ENCODE measurements at regions not wholly inside any gene's neighbourhood (a gene's known extent, or its start where the extent isn't known, plus 50 kb on each side); places are given as distances from the start of the nearest gene placed in this dataset.

DNA sequence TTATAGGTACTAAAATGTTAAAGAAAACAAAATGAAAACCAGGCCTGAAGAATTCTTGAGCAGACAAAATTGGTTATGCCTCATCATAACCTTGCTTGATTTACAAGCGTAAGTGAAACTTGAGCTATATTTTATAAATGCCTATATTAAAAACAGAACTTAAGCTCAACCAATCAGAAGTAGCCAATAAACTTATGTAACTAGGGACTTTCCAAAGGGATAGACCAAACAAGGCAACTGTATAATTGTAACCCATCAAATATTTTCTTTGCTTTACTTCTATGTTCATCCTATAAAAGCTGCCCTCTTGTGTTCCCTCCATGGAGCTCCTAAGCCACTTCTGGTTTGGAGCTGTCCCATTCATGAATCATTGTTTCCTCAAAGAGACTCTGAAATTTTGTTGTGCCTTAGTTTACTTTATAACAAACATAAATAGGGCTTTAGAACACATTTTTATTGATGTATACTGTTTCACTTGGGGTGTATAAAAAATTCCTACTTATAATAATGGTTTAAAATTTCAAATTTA is 101.6 kb upstream of the CARMIL1 start:
- Mint-ChIP-seq H3K9me3 (no peaks in the 10 kb centered on the region), H3K27me3 (ENCODE audit: insufficient read depth) (peaks cover 3% of the 10 kb centered on the region), H3K36me3 (ENCODE audit: low read depth) (no peaks in the 10 kb centered on the region), H3K4me1 (no peaks in the 10 kb centered on the region), H3K4me3 (no peak overlapping the region), H3K27ac (no peak overlapping the region)
- Histone ChIP-seq H3K36me3 (ENCODE audit: control insufficient read depth, insufficient read depth, low read length) (no peaks in the 10 kb centered on the region), H3K9me3 (ENCODE audit: control insufficient read depth, low read length) (no peaks in the 10 kb centered on the region), H3K4me1 (ENCODE audit: control insufficient read depth, insufficient read depth, low read length) (no peaks in the 10 kb centered on the region), H3K9ac (ENCODE audit: extremely low read depth, low read length, poor library complexity, severe bottlenecking) (no peak overlapping the region), H3K4me3 (ENCODE audit: low read length) (no peak overlapping the region), H3K27ac (ENCODE audit: low read depth, low read length) (no peak overlapping the region), H3K27me3 (ENCODE audit: control insufficient read depth, insufficient read depth, low read length, poor library complexity, severe bottlenecking) (no peaks in the 10 kb centered on the region)
- 100% methylated on average over 1 of the region's 1 CpG; no CpG with 5 or more reads in 1 of the 2 experiments for WGBS, 2 experiments (ENCODE audit: insufficient coverage in 1 of 2, insufficient read length in 1 of 2)
- no peak for DNase-seq
- TF ChIP-seq, protein P1, sequence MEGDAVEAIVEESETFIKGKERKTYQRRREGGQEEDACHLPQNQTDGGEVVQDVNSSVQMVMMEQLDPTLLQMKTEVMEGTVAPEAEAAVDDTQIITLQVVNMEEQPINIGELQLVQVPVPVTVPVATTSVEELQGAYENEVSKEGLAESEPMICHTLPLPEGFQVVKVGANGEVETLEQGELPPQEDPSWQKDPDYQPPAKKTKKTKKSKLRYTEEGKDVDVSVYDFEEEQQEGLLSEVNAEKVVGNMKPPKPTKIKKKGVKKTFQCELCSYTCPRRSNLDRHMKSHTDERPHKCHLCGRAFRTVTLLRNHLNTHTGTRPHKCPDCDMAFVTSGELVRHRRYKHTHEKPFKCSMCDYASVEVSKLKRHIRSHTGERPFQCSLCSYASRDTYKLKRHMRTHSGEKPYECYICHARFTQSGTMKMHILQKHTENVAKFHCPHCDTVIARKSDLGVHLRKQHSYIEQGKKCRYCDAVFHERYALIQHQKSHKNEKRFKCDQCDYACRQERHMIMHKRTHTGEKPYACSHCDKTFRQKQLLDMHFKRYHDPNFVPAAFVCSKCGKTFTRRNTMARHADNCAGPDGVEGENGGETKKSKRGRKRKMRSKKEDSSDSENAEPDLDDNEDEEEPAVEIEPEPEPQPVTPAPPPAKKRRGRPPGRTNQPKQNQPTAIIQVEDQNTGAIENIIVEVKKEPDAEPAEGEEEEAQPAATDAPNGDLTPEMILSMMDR (conservative IDR thresholded peaks at IDR 0.05) = no peak

DNA sequence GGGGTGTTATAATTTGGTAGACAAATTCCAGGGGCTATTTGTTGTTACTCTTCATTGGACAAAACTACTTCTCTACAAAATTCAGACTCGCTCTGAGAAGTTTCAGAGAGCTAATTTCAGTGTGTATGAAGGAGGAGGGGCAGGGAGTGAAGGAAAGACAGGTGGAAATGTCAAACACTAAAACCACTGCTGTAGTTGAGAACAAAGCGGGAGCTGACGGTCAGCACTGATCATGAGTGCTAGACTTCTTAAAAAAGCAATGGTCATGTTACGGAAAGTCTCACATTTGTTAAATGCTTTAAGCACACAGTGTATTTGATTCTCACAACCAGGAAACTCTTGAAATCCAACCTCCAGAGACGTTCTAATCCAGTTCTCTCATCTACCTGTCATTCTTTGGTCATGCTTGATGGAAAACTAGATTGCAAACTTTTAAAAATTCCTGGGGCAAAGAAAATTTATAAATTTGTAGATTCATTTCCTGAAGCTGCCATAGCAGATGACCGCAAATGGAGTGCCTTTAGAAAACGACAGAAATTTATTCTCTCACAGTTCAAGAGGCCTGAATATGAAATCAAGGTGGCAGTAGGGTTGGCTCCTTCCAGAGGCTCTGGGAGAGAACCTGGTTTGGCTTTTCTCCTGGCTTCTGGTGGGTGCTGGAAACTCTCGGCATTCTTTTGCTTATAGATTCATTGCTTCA is 100.7 kb upstream of the CARMIL1 start:
- Mint-ChIP-seq H3K27me3 (ENCODE audit: insufficient read depth) (peaks cover 2% of the 10 kb centered on the region), H3K4me1 (no peaks in the 10 kb centered on the region), H3K36me3 (ENCODE audit: low read depth) (no peaks in the 10 kb centered on the region), H3K9me3 (no peaks in the 10 kb centered on the region), H3K4me3 (no peak overlapping the region), H3K27ac (no peak overlapping the region)
- TF ChIP-seq, protein P1 (conservative IDR thresholded peaks at IDR 0.05) = no peak
- WGBS, 2 experiments (ENCODE audit: insufficient coverage in 1 of 2, insufficient read length in 1 of 2) = 80 to 85% methylated on average over 8 of the region's 8 CpGs
- Histone ChIP-seq H3K27me3 (ENCODE audit: control insufficient read depth, insufficient read depth, low read length, poor library complexity, severe bottlenecking) (no peaks in the 10 kb centered on the region), H3K4me3 (ENCODE audit: low read length) (no peak overlapping the region), H3K36me3 (ENCODE audit: control insufficient read depth, insufficient read depth, low read length) (no peaks in the 10 kb centered on the region), H3K9ac (ENCODE audit: extremely low read depth, low read length, poor library complexity, severe bottlenecking) (no peak overlapping the region), H3K4me1 (ENCODE audit: control insufficient read depth, insufficient read depth, low read length) (no peaks in the 10 kb centered on the region), H3K9me3 (ENCODE audit: control insufficient read depth, low read length) (no peaks in the 10 kb centered on the region), H3K27ac (ENCODE audit: low read depth, low read length) (no peak overlapping the region)
- no peak for DNase-seq

DNA sequence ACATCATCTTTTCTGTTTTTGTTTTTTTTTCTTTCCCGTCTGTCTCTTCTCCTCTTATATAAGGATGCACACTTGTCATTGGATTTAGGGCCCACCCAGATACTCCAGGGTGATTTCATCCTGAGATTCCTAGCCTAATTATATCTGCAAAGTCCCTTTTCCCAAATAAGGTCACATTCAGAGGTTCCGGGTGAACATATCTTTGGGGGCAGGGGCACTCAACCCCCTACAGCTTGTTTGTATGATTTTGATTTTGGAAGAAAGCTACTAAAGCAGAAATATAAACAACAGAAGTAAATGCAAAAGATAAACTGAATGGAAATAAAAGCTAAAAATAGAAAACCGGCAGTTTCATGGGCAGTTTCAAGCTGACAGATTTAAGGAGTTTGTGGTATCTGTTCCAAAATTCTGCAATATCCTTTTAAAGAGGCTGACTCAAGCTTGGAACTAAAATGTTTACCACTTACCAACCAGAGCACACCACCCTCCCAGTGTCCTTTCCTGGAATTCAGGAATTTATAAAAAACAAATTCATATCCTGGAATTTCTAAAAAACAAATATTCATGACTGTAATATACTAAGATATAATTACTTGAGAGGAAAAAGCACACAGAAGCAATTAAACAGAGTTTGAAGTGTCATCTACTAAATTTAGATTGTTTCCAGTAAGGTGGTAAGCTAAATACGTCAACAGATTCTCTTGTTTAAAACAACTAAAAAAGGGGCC is 100.0 kb upstream of the CARMIL1 start:
- no peaks in the 10 kb centered on the region for H3K36me3 Mint-ChIP-seq (ENCODE audit: low read depth)
- no peaks in the 10 kb centered on the region for H3K36me3 ChIP-seq (ENCODE audit: control insufficient read depth, insufficient read depth, low read length)
- H3K9me3 Mint-ChIP-seq = no peaks in the 10 kb centered on the region
- H3K27ac ChIP-seq (ENCODE audit: low read depth, low read length) = no peak overlapping the region
- H3K27ac Mint-ChIP-seq = no peak overlapping the region
- DNase-seq = no peak
- no peaks in the 10 kb centered on the region for H3K9me3 ChIP-seq (ENCODE audit: control insufficient read depth, low read length)
- no peaks in the 10 kb centered on the region for H3K27me3 ChIP-seq (ENCODE audit: control insufficient read depth, insufficient read depth, low read length, poor library complexity, severe bottlenecking)
- no peaks in the 10 kb centered on the region for H3K4me1 Mint-ChIP-seq
- no peak overlapping the region for H3K4me3 ChIP-seq (ENCODE audit: low read length)
- H3K9ac ChIP-seq (ENCODE audit: extremely low read depth, low read length, poor library complexity, severe bottlenecking) = no peak overlapping the region
- 79 to 87% methylated on average over 2 to 4 of the region's 4 CpGs for WGBS, 2 experiments (ENCODE audit: insufficient coverage in 1 of 2, insufficient read length in 1 of 2)
- H3K4me3 Mint-ChIP-seq = no peak overlapping the region
- H3K4me1 ChIP-seq (ENCODE audit: control insufficient read depth, insufficient read depth, low read length) = no peaks in the 10 kb centered on the region
- TF ChIP-seq, protein P1 (conservative IDR thresholded peaks at IDR 0.05) = no peak
- H3K27me3 Mint-ChIP-seq (ENCODE audit: insufficient read depth) = peaks cover 2% of the 10 kb centered on the region
